HG03521 (cell line): ENCODE measurements at regions not wholly inside any gene's neighbourhood (a gene's known extent, or its start where the extent isn't known, plus 50 kb on each side); places are given as distances from the start of the nearest gene placed in this dataset.

Source experiments
- ATAC-seq: cut with Tn5 transposase; IDR thresholded peaks from one replicate; pipeline ENCODE4 v1.9.1; 2021; ENCODE audit warnings: mild to moderate bottlenecking, moderate library complexity; ENCODE audit not compliant: unreplicated experiment

DNA sequence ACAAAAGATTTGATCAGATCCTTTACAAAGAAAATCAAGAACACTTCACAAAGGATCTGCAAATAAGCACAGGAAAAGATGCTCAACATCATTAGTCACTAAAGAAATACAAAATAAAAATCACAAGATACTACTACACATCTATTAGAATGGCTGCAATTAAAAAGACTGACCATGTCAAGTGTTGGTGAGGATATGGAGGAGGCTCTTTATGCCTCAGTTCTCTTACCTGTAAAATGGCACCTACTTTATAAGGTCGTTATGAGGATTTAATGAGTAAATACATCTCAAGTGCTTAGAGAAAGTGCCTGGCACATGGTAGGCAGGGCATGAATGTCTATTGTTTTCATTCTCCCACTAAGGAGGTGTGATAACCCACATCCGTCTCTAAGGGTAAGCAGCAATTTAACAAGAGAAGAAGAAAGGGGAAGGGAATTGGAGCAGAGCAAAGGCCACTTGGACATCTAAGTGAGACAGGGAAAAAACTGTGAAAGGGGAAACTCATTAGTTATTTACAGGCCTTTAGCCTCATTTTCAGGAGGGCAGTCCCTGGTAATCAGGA lies 157.5 kb upstream of the NFE2L3 start:
- ATAC-seq, result no peak

- no peak for ATAC-seq
Observed at GRCh38 chr7:25995216-25995615, 156.8 kb upstream of the NFE2L3 start.

DNA sequence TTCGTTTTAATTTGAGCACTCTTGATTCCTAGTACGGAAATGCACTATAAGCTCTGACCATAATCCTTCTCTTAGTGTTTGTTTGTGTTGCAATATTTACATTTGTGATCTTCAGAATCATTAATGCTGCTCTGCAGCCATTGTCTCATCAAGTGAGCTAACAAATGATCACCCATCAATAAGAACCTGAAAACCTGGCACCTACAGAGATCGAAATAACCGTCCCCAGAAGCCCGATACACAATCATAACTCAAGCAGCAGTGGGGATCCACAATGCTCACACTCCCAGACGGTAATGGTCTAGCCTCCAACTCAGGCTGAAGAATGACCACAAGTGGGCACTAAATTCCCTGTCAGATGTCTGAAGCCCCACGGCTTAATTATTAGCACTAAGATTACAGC lies 156.0 kb upstream of the NFE2L3 start:
- ATAC-seq, result no peak

GRCh38 chr7:25998499-25998898 lies 153.5 kb upstream of the NFE2L3 start:
- ATAC-seq, result no peak

DNA sequence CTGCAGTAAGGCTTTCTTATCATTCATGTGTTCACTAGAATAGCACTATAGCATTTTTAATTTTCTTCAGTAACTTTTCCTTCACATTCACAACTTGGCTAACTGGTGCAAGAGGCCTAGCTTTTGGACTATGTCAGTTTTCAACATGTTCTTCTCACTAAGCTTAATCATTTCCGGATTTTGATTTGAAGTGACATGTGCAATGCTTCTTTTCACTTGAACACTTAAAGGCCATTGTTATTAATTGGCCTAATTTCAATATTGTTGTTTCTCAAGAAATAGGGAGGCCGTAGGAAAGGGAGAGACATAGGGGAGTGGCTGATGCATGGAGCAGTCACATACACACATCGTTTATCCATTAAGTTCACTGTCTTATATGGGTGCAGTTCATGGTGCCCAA lies 151.2 kb upstream of the NFE2L3 start:
- ATAC-seq, result no peak

DNA sequence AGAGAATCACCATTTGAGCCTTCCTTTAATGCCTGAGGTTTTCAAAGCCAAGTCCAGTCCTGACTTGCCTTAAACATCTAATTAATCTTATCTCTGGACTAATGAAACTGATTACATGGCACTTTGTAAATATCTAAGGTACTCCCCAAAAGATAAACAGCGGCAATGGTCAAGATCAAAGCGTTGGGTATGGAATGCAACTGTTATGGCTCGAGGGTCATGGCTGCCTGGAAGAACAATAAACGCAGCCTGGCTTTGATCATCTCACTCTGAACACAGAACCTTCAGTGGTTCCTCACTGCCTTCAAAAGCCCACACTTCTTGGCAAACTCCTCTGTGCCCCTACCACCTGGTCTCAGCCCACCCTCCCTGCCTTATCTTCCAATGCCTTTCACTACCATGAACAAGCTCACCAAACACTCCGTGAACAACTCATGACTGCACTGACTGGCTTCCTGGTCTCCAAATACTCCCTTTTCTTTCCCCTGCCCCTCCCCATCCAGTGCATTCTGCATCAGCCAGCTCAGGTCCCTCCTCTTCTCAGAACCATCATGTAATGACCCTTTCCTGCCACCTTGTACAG lies 150.2 kb upstream of the NFE2L3 start:
- ATAC-seq, result no peak

DNA sequence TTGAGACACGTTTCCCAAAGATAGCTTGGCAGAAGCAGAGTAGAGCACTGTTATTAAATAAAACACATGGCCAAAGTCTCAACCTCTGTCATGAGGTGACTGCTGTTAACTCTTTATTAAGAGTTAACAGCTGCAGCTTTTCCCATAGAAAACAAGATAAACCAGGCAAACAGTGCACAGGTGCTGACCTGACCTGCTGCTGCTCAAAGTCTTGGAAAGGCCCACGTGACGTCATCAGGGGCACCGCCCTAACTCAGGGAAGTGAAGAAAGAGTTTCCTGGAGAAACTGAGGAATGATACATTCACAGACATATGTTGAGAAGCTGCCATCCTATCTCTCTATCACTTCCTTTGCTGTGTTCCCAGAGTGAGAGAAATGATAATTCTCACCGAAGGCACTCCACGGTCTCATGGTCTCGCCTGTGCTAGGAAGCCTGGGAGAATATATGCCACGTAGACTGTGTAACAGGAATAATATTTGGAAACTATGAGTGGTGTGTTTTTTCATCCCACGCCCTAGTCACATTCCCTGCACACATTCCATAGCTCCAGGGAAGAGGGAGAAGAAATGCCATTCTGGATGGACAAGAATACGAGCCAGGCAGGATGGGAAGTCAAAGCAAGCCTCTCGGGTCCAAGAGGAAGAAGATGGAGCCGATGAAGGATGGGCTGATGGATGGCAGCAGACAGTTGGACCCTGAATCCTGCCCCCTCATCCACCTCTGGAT lies 146.2 kb upstream of the NFE2L3 start:
- no peak for ATAC-seq

- no peak for ATAC-seq
Observed at GRCh38 chr7:26006426-26006825, 145.6 kb upstream of the NFE2L3 start.

GRCh38 chr7:26007510-26007909 lies 144.5 kb upstream of the NFE2L3 start:
- ATAC-seq, result no peak

DNA sequence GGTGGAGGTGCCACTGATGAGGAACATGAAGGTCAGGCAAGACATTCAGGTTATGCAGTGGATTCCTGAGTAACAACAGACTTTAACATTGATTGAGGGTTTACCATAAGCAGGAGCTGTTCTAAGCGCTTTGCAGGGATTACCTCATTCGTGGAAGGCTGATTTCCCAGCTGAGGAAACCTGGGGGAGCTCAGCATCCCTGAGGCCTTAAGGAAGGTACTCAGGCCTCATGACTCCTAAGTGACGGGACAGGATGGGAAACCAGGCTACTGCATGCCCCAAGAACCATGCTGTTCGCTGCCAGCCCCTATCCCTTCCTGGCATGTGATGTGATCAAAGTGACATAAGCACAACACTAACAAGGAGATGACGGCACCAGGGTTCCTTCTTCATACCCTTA lies 143.6 kb upstream of the NFE2L3 start:
- ATAC-seq, result no peak

- peak; percentile 58 for ATAC-seq
Observed at GRCh38 chr7:26011039-26011696, 140.8 kb upstream of the NFE2L3 start.

DNA sequence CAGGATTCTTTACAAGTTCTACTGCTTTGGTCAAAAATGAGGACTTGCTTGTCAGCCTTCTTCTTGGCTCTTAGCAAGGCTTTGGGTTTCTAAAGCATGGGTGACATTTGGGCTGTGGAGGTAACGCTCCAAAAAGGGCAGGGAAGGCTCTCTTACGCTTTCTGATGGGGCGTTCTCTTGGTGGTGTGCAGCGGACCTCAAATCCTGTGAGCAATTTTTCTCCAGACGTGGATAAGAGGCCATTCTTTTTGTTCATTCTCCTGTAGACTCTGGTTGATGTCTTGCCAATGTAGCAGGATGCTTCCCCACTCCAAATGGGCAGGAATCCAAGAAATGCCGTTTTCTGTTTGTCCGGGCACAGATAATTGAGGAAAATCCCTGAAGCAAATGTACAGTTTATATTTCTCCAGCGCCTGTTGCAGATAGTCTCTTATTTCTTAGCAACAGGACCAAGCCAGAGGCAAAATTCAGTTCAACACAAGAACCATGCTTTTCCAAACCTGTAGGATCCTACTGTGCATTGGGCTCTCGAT lies 138.4 kb upstream of the NFE2L3 start:
- ATAC-seq, result no peak

- ATAC-seq, result no peak
Observed at GRCh38 chr7:26022982-26023381, 129.0 kb upstream of the NFE2L3 start.

GRCh38 chr7:26029911-26030310 lies 122.1 kb upstream of the NFE2L3 start:
- no peak for ATAC-seq

DNA sequence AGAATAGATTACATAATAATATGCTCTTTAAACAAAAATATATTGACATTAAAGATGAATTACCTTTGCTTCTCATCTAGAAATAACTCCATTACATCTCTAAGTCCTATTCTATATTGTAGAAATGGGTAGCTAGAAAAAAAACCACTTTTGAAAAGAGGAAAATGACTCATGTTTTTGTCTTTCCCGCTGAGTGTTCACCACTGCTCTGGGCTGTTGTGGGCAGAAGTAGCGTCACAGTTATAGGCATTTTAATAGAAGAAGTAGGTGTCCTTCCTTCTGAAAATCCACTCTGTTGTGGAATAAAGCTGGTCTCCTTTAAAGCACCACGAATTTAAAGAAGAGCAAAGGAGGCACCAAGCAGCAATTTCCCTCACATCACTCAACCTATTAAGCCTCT lies 117.6 kb upstream of the NFE2L3 start:
- ATAC-seq, result no peak

DNA sequence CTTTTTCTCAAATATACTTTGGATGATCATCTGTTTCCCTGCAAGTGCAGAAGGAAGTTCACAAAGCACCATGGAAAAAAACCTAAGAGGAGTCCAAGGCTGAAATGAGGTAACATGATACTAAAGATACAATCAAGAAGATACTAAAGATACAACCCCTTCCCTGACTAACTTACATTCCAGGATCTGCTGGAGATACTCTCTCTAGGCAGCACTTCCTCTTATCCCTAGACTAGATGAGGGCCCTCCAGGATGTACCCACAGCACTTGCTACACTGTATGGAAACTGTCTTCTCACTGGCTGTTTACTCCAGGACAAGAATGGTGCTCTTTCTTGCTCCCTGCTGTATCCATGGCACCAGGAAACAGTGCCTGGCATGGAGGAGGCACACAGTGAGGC lies 116.4 kb upstream of the NFE2L3 start:
- ATAC-seq, result no peak

GRCh38 chr7:26036092-26036491 lies 115.9 kb upstream of the NFE2L3 start:
- no peak for ATAC-seq

DNA sequence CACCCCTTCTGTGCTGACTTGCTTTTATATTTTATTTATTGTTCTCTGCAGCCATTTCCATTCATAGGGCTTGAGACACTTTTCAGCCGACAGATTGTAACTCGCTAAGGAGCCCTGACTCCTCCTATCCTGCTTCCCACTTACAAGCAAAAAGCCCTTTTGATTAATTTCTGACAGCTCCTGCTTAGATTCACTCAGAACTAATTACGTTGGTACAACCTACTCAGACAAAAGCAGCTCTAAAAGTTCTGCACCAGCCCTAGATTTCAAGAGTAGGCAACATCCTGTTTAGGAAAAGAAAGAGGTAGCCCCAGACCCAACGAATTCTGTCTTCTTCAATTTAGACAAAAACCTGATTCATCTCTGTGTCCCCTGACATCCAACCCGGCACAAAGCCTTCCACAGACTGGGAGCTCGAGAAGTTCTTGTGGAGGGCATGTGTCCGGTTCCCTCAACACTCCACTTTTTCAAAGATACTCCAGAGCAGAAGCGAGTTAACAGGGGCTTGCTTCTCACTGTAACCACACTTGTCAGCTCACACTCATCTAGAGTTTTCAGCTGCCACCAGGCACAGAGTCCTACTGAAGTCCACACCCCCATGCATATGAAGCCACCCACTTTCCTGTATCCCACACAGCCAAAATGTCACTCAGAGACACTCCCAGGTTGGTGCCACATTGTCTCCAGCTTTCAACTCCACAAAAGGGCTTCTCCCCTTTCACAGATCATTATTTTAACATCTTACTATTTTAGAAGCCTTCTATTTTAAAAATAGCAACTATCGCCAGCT lies 113.6 kb upstream of the NFE2L3 start:
- ATAC-seq, result no peak

DNA sequence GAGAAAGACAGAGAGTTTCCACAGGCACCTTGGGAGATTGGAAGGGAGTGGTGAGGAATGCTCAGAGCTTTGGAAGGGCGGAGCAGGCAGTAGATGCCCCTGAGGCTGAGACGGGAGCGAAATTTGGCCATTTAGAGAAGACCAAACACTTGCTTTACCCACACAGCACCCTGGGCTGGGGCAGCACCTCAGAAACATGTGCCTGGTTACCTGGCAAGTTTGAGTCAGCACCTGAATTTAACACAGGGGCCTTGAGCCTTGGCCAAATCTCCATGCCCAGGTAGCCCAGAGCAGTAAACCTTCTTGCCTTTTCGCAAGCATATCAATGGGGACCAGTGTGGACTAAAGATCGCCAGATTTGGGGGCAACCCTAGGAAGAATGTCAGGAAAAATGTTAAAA lies 111.9 kb upstream of the NFE2L3 start:
- ATAC-seq, result no peak

DNA sequence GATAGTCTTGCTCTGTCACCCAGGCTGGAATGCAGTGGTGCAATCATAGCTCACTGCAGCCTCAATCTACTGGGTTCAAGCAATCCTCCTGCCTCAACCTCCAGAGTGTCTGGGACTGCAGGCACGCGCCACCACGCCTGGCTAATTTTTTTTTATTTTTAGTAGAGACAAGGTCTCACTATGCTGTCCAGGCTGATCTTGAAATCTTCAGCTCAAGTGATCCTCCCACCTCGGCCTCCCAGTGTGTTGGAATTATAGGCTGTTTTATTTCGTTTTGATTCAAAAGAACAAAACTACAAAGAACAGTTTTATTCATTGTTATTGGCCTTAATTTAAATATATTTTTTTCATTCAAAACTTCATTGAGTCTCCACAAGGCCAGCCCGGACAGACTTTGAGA lies 109.8 kb upstream of the NFE2L3 start:
- ATAC-seq, result no peak

- ATAC-seq, result no peak
Observed at GRCh38 chr7:26043801-26044200, 108.2 kb upstream of the NFE2L3 start.
